ENCODE measurements at regions not wholly inside any gene's neighbourhood (a gene's known extent, or its start where the extent isn't known, plus 50 kb on each side); places are given as distances from the start of the nearest gene placed in this dataset.

GRCh38 chr2:45069684-45070083 lies 60.4 kb upstream of the SIX2 start:
- Histone ChIP-seq H3K27me3 (ENCODE audit: insufficient read depth, low read length) (peaks cover 6% of the 10 kb centered on the region), H3K9me3 (ENCODE audit: low read length) (no peaks in the 10 kb centered on the region), H3K36me3 (ENCODE audit: insufficient read depth, low read length) (no peaks in the 10 kb centered on the region), H3K4me3 (ENCODE audit: low read length) (no peak overlapping the region), H3K4me1 (ENCODE audit: insufficient read depth, low read length) (peaks cover 19% of the 10 kb centered on the region), H2AFZ (ENCODE audit: low read depth, low read length) (no peak overlapping the region)

GRCh38 chr2:45068571-45069140 lies 59.4 kb upstream of the SIX2 start:
- Histone ChIP-seq H3K36me3 (ENCODE audit: insufficient read depth, low read length) (no peaks in the 10 kb centered on the region), H2AFZ (ENCODE audit: low read depth, low read length) (no peak overlapping the region), H3K4me3 (ENCODE audit: low read length) (no peak overlapping the region), H3K9me3 (ENCODE audit: low read length) (no peaks in the 10 kb centered on the region), H3K4me1 (ENCODE audit: insufficient read depth, low read length) (peaks cover 19% of the 10 kb centered on the region), H3K27me3 (ENCODE audit: insufficient read depth, low read length) (peaks cover 6% of the 10 kb centered on the region)

- Histone ChIP-seq H3K27me3 (ENCODE audit: insufficient read depth, low read length) (peaks cover 6% of the 10 kb centered on the region), H2AFZ (ENCODE audit: low read depth, low read length) (no peak overlapping the region), H3K4me1 (ENCODE audit: insufficient read depth, low read length) (peaks cover 19% of the 10 kb centered on the region), H3K36me3 (ENCODE audit: insufficient read depth, low read length) (no peaks in the 10 kb centered on the region), H3K9me3 (ENCODE audit: low read length) (no peaks in the 10 kb centered on the region), H3K4me3 (ENCODE audit: low read length) (no peak overlapping the region)
These were observed 58.8 kb upstream of the SIX2 start for GRCh38 chr2:45067859-45068570.
